GM18499 (cell line): ENCODE measurements at regions not wholly inside any gene's neighbourhood (a gene's known extent, or its start where the extent isn't known, plus 50 kb on each side); places are given as distances from the start of the nearest gene placed in this dataset.

ENCODE experiments used
- ATAC-seq: cut with Tn5 transposase; IDR thresholded peaks from one replicate; pipeline ENCODE4 v1.9.1; 2021; ENCODE audit warnings: moderate number of reproducible peaks; ENCODE audit not compliant: insufficient read depth, unreplicated experiment

GRCh38 chr5:17157916-17158529 is 59.4 kb upstream of the BASP1 start:
- no peak for ATAC-seq

GRCh38 chr5:17160756-17161040 is 56.7 kb upstream of the BASP1 start:
- no peak for ATAC-seq

- ATAC-seq = no peak
These were observed 55.8 kb upstream of the BASP1 start for GRCh38 chr5:17161662-17162061.

GRCh38 chr5:17163221-17163620 is 54.2 kb upstream of the BASP1 start:
- ATAC-seq = no peak

GRCh38 chr5:17167171-17167891 is 50.1 kb upstream of the BASP1 start:
- ATAC-seq = no peak
